Thoracic aorta (tissue), 2 donors: ENCODE measurements at regions not wholly inside any gene's neighbourhood (a gene's known extent, or its start where the extent isn't known, plus 50 kb on each side); places are given as distances from the start of the nearest gene placed in this dataset.

Experiments used
- ATAC-seq: fragments of 150-250 bp; one replicate; pipeline ENCODE4 v1.8.0; 2017; ENCODE audit warnings: low read depth; ENCODE audit not compliant: insufficient number of reproducible peaks, low FRiP score
- DNase-seq: peaks from one replicate; pipeline ENCODE4 v3.0.0-alpha.2; 2020; ENCODE audit warnings: low spot score
- H3K27ac ChIP-seq, 2 donors: fragments of 200-600 bp; sonication (generic); 1 replicate in 1 of 2; 2 replicates in 1 of 2; pipeline ENCODE4 v1.5.1; 2016; ENCODE audit warnings: mild to moderate bottlenecking in 2 of 2, moderate library complexity in 2 of 2
- H3K27me3 ChIP-seq: fragments of 200-600 bp; sonication (generic); replicated peaks from 2 replicates; pipeline ENCODE4 v1.6.0; 2016; ENCODE audit warnings: mild to moderate bottlenecking; ENCODE audit not compliant: insufficient read depth
- H3K36me3 ChIP-seq: fragments of 200-600 bp; sonication (generic); one replicate; pipeline ENCODE4 v1.5.1; 2016
- H3K4me1 ChIP-seq, 2 donors: fragments of 200-600 bp; sonication (generic); 1 replicate in 1 of 2; 2 replicates in 1 of 2; pipeline versions ENCODE4 v1.5.1 to v1.6.0; 2016; ENCODE audit warnings: low read depth in 2 of 2, mild to moderate bottlenecking in 1 of 2; ENCODE audit not compliant: control insufficient read depth in 1 of 2
- H3K4me3 ChIP-seq: fragments of 200-600 bp; sonication (generic); 2 replicates; pipeline ENCODE4 v1.5.1; 2016; ENCODE audit warnings: mild to moderate bottlenecking
- H3K9me3 ChIP-seq: fragments of 200-600 bp; sonication (generic); 2 replicates; pipeline ENCODE4 v1.5.1; 2016
- TF ChIP-seq, protein P1 (sequence below): fragments of 200-600 bp; sonication (generic); IDR thresholded peaks from one replicate; pipeline ENCODE4 v1.5.1; 2019; ENCODE audit warnings: antibody characterized with exemption

DNA sequence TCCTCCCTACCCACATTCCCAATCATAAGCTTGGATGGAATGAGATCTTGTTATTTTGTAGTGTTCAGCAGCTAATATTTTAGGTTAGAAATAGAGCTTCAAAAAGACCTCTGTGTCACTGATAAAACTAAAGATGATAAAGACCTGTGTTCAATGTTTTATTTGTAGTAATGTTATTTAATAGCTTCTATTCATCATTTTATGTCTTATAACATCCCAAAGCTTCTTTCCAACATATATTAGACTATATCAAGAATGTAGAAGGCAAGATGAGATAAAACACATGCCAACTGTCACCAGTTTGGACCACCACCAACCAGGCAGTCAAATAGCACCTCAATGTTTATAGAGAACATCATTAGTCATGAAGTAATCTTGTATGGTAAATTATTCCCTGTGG is 409.5 kb upstream of the ITGA1 start:
- no peaks in the 10 kb centered on the region for H3K36me3 ChIP-seq
- no peaks in the 10 kb centered on the region for H3K9me3 ChIP-seq
- H3K4me3 ChIP-seq, result no peak overlapping the region
- H3K4me1 ChIP-seq, result no peaks in the 10 kb centered on the region
- ATAC-seq (no peak), DNase-seq (no peak)
- TF ChIP-seq, protein P1, sequence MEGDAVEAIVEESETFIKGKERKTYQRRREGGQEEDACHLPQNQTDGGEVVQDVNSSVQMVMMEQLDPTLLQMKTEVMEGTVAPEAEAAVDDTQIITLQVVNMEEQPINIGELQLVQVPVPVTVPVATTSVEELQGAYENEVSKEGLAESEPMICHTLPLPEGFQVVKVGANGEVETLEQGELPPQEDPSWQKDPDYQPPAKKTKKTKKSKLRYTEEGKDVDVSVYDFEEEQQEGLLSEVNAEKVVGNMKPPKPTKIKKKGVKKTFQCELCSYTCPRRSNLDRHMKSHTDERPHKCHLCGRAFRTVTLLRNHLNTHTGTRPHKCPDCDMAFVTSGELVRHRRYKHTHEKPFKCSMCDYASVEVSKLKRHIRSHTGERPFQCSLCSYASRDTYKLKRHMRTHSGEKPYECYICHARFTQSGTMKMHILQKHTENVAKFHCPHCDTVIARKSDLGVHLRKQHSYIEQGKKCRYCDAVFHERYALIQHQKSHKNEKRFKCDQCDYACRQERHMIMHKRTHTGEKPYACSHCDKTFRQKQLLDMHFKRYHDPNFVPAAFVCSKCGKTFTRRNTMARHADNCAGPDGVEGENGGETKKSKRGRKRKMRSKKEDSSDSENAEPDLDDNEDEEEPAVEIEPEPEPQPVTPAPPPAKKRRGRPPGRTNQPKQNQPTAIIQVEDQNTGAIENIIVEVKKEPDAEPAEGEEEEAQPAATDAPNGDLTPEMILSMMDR, result no peak
- H3K27ac ChIP-seq, result no peak overlapping the region
- H3K27me3 ChIP-seq, result no peaks in the 10 kb centered on the region

DNA sequence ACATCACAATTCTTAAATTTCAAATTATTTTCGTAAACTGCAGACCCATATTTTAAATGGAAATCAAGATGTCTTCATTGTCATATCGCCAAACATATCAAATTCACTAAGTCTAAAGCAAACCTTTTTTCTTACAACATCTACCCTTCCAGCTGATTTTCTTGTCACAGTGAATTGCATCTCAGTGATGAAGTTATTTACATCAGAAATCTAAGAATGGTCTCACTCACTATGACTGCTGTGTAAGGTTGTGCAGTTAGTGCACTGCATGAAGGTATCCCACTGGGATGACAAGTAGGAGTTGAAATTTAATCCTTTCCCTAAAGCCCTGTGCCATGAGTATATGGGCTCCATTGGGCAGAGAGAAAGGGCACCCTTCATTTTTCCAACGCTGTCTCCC is 399.4 kb upstream of the ITGA1 start:
- no peak for ATAC-seq
- Histone ChIP-seq H3K27ac (no peak overlapping the region), H3K9me3 (no peaks in the 10 kb centered on the region)

DNA sequence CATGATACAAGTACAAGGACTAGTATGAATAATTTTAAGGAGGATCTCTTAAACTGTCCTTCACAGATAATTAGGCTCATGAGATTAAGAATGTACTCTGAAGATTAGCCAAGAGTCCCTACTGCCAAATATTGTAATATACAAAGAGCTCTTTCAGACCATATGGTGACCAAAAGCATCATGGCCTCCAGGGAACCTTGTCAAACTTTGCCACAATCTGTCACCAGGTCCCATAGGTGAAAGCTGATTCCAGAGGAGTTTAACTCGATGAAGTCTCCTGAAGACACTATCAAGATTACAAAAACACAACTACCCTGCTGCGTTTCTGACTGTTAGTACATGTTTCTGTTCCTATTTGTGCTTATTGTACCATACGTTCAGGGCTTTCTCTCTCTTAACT is 395.4 kb upstream of the ITGA1 start:
- Histone ChIP-seq H3K27me3 (no peaks in the 10 kb centered on the region), H3K4me3 (no peak overlapping the region), H3K9me3 (no peaks in the 10 kb centered on the region), H3K27ac (no peak overlapping the region), H3K4me1 (no peaks in the 10 kb centered on the region), H3K36me3 (no peaks in the 10 kb centered on the region)
- DNase-seq (no peak), ATAC-seq (no peak)
- TF ChIP-seq, protein P1, result no peak

More for the DNA sequence above, 399.4 kb upstream of the ITGA1 start:
- TF ChIP-seq, protein P1, result no peak
- no peaks in the 10 kb centered on the region for H3K27me3 ChIP-seq
- no peak for DNase-seq
- no peak overlapping the region for H3K4me3 ChIP-seq
- H3K4me1 ChIP-seq, result no peaks in the 10 kb centered on the region
- no peaks in the 10 kb centered on the region for H3K36me3 ChIP-seq

DNA sequence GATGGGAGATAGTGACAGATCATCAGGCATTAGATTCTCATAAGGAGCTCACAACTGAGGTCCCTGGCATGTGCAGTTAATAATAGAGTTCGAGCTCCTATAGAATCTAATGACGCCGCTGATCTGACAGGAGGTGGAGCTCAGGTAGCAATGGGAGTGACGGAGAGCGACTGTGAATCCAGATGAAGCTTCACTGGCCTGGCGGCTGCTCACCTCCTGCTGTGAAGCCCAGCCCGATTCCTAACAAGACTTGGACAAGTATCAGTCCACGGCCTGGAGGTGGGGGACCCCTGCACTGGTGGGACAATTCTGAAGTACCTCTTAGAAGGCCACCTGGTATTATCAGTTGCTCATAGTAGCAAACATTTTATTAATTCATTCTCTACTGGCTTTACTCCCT is 377.9 kb upstream of the ITGA1 start:
- no peak for ATAC-seq

DNA sequence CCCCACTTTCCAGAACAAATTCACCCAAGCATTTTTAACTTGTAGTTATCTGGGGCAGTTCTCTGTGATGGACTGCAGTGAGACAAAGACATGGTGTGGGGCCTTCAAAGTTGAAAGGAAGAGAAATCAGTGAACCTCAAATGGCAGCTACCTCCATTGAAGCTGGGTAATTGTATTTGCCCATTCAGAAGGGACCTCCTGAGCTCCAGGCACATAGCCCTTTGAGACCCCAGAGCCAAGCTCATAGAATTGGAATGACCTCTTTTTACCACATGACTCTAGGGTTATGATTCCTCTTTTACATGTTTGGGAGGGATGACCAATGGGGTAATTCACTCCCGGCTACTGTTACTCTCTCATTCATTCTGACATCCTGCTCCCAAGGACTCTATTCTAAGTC is 368.4 kb upstream of the ITGA1 start:
- no peaks in the 10 kb centered on the region for H3K36me3 ChIP-seq
- TF ChIP-seq, protein P1, result no peak
- DNase-seq, result no peak
- no peak overlapping the region for H3K4me3 ChIP-seq
- no peak overlapping the region for H3K27ac ChIP-seq
- no peaks in the 10 kb centered on the region for H3K9me3 ChIP-seq
- H3K4me1 ChIP-seq, result no peaks in the 10 kb centered on the region
- no peaks in the 10 kb centered on the region for H3K27me3 ChIP-seq
- ATAC-seq, result no peak

More for the DNA sequence above, 377.9 kb upstream of the ITGA1 start:
- Histone ChIP-seq H3K36me3 (no peaks in the 10 kb centered on the region), H3K27me3 (no peaks in the 10 kb centered on the region), H3K4me3 (no peak overlapping the region), H3K4me1 (no peaks in the 10 kb centered on the region), H3K9me3 (no peaks in the 10 kb centered on the region), H3K27ac (no peak overlapping the region)
- DNase-seq, result no peak
- TF ChIP-seq, protein P1, result no peak
